Activated CD4-positive, alpha-beta T cell treated with anti-CD3 and anti-CD28 coated beads, Interleukin-2, Interleukin-6, amounts not matched to agents 100 ng/mL and 50 ng/mL, durations not matched to agents 16 hours and 8 hours (primary cell): ENCODE measurements at regions not wholly inside any gene's neighbourhood (a gene's known extent, or its start where the extent isn't known, plus 50 kb on each side); places are given as distances from the start of the nearest gene placed in this dataset.
"Not testable (repeated sequence)": the region's sequence is repeated elsewhere in the genome, so short reads cannot be mapped to it uniquely, and the experiment has no call there.

ENCODE experiments used
- DNase-seq: peaks from one replicate; pipeline ENCODE4 v3.0.0-alpha.2; 2020

DNA sequence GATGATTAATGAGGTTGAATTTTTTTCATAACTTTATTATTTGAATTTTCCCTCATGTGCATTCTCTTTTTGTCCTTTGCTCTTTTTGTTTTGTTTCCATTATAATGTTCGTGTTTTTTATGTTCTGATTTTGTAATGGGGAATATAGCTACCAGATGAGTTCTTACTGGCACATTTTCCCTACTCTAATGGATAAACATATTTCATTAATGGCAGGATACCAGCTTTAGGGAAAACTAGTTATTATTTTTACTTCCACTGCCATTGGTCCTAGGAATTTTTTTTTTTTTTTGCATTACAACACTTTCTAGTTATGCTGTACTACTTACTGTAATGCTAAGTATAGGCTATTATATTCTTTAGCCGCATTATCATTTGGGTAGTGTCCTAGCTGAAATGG lies 286.3 kb downstream of the SPRY1 start:
- no peak for DNase-seq

DNA sequence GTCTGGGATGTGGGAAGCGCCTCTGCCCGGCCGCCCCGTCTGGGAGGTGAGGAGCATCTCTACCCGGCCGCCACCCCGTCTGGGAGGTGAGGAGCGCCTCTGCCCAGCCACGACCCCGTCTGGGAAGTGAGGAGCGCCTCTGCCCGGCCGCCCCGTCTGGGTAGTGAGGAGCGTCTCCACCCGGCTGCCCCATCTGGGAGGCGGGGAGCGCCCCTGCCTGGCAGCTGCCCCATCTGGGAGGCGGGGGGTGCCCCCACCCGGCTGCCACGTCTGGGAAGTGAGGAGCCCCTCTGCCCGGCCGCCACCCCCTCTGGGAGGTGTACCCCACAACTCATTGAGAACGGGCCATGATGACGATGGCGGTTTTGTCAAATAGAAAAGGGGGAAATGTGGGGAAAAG lies 288.3 kb downstream of the SPRY1 start:
- DNase-seq, result not testable (repeated sequence)

DNA sequence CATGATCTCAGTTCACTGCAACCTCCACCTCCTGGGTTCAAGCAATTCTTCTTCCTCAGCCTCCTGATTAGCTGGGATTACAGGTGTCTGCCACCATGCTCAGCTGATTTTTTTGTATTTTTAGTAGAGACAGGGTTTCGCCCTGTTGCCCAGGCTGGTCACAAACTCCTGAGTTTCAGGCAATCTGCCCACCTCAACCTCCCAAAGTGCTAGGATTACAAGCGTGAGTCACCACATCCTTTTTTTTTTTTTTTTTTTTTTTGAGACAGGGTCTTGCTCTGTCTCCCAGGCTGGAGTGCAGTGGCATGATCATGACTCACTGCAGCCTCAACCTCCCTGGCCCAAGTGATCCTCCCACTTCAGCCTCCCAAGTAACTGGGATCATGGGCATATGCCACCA lies 298.9 kb downstream of the SPRY1 start:
- not testable (repeated sequence) for DNase-seq

DNA sequence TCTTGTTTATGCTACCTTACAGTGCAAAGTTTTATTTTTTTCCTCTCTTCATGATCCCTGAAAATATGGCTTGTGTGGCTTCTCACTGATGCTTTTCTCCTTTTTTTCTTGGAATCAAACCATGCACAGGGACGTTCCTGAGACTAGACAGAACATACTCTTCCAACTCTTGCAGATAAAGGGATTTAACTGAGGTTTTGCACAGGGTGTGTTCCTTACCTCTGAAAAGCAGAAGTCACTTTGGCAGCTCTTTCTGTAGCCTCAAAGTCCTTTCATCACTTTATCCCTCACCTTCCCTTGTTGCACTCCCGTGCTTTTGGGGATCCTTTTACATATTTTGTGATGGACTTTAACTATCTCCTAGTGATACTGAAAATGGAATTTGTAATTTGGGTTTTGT lies 300.1 kb downstream of the SPRY1 start:
- DNase-seq, result no peak

DNA sequence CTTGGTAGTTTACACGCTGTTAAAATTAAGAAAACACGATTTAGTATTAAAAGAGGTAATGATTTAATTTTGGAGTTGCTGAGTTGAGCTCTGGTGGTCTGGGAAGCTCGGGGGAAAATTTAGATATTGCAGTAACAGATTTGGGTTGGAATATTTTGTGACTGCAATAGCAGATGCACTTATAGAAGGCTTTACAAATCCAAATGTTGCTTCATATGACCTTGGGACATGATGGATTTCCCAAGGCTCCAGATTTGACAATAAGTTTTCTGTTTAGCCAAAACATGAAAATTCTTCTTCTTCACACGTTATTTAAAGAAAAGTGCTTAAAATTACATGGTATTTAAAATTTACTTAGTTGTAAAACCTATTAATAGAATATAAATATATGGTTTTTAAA lies 302.0 kb downstream of the SPRY1 start:
- no peak for DNase-seq

DNA sequence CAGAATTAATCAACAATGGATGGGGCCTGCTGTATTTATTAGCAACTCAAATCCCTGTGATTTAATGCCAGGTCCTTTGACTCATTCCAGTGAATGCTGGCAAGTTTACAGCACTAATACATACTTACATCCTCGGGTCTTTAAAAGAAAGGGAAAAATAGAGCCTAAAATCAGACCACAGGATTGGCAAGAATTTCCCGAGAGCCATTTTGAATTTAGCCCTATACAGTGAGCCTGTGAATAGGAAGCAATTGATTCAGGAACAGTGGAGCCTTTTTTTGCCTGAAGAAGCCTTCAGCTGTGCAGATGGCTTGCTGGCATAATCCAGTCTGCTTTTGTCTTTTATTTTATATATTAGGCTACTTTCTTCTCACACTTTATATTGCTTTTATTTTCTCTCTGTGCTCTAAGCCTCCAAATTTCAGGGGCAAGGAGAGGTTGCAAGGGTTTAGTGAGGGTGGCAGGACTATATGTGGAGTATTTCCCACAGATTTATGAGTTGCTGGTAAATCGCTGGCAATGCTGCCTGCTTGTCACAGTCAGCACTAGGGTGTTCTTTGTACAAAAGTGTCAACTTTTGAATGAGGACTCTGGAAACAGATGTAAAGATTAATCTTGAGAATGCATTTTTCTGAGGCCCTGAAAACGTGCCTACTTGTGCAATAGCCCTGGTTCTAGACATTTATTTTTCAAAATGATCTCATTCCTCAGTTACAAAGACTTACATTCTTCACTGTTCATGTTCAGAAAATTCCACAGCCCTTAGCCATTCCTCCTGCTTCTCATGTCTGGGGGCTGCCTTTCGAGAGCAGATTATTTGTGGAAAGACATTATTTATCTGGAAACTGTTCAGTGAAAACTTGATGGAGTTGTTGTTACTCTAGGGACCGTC lies 303.5 kb downstream of the SPRY1 start:
- DNase-seq, result no peak

DNA sequence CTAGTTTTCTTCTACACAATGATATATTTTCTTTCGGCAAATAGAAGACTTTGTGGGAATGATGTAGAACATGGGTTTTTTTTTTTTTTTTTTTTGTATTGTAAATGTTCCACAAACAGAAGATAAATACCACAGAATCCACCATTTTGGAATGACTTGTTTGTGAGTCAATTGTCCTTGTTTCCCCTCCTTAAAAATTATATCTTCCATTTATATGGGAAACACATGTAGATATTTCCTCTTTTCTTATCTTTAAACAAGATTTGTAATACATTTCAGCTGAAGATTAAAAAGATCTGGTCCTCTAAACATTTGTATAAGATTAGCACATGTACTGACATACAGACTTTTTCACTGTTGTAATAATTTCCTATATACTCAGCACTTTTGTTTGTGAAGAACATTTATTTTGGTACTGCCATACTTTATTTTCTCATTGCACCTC lies 304.6 kb downstream of the SPRY1 start:
- DNase-seq, result no peak

DNA sequence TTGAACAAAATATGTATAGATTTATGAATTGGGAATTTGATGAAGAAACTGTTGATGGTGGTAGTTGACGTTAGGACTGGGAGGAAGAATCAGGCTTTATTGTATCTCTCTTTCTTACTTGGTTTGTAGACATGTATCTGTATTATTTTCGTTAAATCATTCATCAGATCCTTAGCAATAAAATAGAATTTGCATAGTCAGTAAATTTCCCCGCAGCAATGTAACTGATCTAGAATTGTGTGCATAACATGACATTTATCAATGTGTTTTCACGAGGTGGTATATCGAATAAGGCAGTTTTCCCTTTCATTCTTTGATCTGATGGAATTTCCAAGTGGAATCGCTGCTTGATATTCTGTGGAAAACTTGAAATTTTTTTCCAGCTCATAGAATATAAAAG lies 308.8 kb downstream of the SPRY1 start:
- no peak for DNase-seq

DNA sequence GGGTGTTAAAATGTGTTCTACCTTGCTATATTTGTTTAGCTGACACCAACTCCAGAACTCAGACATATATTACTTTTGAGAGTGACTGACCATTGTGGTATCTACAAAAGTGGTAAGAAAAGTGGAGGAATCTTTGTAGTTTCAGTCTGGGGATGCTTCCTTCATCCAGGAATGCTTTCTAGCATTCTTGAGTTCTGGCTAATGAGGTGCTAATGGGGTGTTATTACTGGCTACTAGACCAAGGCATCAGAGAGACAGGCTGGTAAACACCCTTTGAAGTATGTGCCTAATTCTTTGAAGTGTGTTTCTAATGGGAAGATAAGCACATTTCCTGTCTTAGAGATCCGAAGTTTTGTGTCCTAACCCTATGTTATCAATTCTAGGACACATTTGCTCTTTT lies 310.4 kb downstream of the SPRY1 start:
- DNase-seq, result no peak

DNA sequence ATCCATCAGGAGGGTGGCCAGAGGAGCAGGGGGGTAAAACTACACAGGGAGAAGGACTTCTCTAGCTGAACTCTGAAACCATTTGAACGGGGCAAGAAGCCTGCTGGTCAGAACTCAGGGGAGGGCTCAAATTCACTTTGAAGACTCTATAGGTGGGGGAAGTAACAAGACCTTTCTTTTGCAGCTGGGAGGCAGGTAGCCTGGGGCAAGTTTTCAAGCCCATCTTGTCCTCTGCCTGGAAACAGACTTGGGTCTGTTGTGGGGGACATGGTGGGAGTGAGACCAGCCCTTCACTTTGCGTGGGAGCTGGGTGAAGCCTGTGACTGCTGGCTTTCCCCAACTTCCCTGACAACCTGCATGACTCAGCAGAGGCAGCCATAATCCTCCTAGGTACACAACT lies 312.3 kb downstream of the SPRY1 start:
- DNase-seq, result no peak

DNA sequence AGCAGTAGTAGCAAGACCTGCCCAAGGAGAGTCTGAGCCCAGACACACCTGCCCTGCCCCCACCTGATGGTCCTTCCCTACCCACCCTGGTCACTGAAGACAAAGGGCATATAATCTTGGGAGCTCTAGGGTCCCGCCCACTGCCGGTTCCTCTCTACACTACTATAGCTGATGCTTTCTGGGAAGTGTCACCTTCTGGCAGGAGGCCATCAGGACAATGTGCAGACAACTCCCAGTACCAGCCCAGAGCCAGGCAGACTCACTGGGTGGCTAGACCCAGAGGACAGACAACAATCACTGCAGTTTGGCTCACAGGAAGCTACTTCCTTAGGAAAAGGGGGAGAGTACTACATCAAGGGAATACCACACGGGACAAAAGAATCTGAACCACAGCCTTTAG lies 312.7 kb downstream of the SPRY1 start:
- DNase-seq, result no peak

DNA sequence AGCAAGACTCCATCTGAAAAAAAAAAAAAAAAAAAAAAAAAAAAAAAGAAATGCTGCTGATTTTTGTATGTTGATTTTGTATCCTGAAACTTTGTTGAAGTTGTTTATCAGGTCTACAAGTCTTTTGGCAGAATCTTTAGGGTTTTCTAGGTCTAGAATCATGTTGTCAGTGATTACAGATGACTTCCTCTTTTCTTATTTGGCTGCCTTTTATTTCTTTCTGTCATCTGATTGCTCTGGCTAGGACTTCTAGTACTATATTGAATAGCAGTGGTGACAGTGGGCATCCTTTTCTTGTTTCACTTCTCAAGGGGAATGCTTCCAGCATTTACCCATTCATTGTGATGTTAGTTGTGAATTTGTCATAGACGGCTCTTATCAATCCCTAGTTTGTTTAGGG lies 334.4 kb downstream of the SPRY1 start:
- DNase-seq, result no peak

DNA sequence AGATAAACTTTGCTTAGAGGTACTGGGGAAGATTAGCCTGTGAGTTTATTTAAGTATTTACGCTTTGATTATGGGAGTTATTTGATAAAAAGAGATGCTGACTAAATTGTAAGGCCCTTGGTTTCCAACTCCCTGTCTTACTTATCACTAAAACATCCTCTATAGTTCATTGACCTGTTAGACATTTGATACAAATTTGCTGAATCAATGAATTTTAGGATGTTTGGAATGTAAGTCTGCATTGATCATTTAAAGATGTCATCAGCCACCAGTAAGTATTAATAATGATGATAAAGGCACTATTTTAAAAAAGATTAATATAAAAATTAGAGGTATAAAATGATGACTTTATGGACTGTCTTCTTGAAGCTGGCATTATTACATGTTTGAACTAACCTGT lies 340.6 kb downstream of the SPRY1 start:
- no peak for DNase-seq

DNA sequence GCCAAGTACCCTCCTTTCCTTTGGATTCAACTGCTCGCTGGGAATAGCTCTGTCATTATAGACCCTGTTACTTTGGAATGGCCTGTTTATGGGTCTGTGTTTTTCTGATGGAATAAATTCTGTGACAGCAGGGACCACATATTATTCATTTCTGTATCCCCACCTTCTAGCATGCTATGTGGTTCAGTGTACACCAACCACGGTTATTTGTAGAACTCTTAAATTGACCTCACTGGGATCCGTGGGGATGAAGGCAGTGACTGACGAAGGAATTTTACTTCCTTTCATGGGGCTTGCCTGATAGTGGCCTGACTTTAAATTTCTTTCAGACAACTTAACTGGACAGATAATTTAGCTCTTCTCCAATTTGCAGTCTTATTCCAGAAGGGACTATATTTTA lies 343.2 kb downstream of the SPRY1 start:
- DNase-seq, result no peak

DNA sequence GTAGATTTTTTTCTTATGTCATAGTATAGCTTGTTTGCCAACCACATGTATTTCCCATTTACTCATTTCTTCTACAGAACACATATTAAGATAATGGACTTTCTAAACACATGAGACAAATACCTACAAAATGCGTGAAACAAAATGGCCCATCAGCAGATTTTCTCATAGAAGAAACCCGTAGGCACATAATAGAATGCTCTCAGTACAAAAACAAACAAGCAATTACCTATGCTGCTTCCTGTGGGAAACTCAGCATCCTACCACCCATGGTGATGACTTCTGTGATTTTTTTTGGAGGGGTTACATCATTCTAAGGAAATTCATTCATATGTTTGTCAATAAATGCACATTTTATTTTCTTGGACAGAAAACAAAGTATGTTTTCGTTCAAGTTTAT lies 343.6 kb downstream of the SPRY1 start:
- DNase-seq, result no peak

DNA sequence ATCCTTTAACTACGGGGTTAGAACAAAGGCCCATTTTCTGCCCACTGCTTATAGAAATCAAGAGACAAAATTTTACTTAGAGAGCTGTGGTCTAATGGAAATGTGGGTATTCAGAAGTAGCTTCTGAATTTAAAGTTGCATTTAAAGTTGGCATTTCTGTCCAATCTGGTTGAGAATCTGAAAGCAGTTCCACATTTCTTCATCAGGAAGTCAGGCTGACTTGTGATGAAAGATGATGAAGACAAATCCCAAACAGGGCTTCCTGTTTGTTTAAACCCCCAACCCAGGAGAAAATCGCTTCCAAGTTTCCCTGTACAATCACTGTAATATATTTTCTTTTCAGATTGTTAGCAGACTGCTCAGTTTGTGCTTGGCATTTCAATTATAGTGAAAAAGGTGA lies 345.3 kb downstream of the SPRY1 start:
- DNase-seq, result no peak

DNA sequence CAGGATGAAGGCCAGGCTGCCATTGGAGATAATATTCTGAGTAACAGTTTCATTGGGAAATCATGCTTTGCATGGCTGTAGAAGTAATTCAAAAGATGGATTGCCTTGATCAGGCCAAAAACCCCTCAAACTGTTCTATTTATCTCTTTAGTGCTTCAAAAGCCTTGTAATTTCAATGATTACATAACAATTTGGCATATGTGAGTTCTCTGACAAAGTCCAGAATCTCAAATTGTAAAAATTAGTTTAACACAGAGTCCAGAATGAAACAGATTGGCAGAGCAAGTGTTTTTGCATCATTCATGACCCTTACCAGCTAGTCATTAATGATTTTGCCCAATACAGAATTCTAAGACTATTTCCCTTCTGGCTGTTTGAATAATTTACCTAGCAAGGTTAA lies 347.3 kb downstream of the SPRY1 start:
- no peak for DNase-seq

DNA sequence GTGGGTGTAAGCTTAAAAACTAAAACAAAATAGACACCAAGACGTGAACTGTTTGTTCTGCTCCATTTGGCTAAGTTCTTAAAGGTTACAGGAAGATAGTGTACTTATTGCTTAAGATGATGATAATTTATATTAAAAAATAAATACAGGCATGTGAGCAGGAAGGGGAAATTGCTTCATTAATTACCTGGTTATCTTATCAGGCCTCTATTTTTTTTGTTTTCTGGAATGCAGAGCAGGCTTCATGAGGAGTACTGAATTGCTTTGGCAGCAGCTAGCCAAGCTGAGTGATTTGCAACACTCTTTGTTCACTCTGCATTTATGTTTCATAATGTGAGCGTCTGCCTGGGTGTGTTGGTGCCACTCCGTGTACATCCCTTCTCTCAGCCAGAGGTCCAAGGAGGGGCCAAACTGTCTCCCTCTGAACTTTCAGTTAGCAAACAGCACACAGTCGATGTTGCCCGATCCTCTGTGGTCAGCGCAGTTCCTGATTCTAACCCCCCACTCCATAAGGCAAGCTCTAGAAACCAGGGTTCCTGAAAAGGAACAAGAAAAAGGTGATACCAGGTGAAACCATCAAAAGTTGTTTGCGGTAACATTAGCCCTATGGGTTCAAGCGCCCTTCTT lies 348.2 kb downstream of the SPRY1 start:
- no peak for DNase-seq

DNA sequence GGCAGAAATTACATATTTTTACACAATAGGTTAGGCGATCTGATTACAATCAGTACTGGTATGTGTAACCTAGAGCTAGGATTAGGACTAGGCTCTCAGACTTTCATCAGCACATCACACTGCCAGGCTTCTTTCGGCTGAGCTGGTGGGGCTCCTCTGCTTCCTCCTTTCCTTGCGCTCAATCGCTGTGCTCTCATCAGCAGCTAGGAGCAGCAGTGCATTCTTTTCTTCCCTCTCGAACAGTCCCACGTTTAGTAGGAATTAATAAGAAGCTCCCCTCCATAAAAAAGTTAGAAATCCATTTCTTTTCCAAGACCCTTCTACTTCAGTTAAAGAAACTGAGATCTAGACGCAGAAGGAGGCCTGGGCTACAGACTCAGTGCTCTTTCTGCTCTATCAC lies 350.4 kb downstream of the SPRY1 start:
- DNase-seq, result no peak

DNA sequence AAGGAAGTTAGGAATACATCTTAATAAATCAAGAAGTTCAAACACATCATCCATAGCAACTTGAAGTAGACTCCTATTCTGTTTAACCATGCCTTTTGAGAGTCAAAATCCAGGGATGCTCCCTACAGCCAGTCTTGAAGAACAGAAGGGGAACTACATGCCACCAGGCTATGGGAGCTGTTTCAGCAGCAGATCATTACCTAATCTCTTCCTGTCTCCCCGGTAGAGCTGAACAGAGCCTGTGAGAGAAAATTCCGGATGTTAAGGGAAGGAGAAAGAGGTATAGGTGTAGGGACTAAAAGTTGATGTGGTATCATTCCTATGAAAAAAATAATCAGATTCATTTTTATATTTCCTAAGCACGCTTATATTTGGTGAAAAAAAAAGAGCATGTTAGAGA lies 352.2 kb downstream of the SPRY1 start:
- DNase-seq, result no peak

DNA sequence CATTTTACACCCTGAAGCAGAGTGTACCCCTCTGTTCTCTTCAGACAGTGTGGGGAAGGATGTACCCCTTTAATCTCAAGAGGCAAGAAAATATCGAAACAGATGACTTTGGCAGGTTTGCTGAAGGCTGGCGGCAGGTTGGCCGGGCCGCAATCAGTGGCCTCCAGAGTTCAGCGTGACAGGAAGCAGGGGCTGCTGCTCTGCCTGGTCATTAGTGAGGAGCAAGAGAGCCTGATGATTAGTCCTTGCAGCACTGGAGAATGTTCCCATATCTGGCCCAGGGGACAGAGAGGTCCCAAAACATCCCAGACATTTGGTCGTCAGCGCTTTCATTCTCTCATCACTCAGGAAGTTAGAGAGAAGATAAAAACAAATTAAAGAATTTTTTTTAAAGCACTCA lies 352.8 kb downstream of the SPRY1 start:
- no peak for DNase-seq

DNA sequence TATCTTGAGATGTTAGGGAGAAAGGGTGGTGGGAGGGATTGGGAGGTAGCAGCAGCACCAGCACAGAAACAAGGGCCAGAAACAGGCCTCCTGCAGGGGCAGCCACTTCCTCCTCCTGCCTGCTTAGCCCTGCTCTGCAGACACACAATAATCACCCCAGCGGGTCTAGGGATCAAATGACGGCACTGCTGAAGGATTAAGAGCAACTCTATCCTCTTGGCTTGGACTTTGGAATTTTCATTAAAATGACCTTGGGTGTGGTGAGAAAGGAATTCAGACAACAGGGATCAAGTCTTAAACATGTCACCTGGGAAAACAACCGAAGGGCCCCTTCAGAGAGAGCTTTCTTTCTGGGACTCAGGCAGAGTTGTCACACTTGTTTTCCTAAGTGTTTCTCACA lies 353.4 kb downstream of the SPRY1 start:
- DNase-seq, result no peak

DNA sequence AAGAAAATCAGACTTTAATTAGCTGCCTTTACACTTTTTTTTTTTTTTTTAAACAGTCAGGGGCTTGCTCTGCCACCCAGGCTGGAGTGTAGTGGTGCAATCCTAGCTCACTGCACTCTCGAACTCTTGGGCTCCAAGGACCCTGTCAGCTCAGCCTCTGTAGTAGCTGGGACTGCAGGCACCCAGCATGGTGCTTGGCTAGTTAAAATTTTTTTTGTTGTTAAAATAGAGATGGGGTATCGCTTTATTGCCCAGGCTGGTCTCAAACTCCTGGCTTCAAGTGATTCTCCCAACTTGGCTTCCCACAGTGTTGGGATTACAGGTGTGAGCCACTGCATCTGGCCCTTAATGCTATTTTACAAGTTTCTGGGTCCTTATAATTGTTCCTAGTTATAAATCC lies 359.1 kb downstream of the SPRY1 start:
- no peak for DNase-seq

DNA sequence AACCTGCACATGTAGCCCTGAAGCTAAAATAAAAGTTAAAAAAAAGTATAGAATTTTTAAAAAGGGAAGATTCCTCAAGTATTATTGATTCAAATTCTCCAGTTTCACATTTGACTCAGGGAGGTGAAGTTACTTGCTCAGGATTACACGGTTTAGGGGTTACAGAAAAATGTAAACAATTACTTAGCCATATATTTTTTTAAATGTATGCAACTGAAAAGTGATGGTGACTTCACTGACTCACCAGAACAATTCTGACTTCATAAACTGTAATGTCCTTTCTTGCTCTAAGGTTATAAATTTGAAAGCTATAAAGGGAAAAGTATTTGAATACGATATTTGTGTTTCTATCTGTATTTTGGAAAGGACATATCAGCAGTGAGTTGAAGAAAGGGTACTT lies 371.2 kb downstream of the SPRY1 start:
- no peak for DNase-seq

DNA sequence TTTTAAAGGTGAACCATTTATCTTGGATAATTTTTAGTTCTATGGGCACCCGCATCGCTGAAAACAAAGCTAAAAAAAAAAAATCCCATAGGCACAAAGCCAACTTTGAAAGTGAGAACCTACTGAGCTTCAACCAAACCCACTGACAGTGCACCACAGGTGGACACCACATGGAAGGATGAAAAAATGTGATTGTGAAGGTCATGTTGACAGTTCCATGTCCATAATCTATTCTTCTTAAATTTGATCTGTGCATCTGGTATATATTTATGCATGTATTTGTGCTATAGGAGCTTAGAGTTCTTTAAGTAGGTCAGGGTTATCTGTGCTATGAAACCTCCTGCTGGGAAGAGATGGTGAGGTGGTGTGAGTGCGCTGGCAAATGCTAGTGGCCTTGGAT lies 374.3 kb downstream of the SPRY1 start:
- DNase-seq, result no peak
